DMS53 treated with DMSO at 0.1 percent for 48 hours (cell line): ENCODE measurements at regions not wholly inside any gene's neighbourhood (a gene's known extent, or its start where the extent isn't known, plus 50 kb on each side); places are given as distances from the start of the nearest gene placed in this dataset.
"Not testable (repeated sequence)": the region's sequence is repeated elsewhere in the genome, so short reads cannot be mapped to it uniquely, and the experiment has no call there.

Experiments
- DNase-seq: peaks from one replicate; lab custom pipeline; 2025; ENCODE audit not compliant: unreplicated experiment; lab: John Stamatoyannopoulos, UW

DNA sequence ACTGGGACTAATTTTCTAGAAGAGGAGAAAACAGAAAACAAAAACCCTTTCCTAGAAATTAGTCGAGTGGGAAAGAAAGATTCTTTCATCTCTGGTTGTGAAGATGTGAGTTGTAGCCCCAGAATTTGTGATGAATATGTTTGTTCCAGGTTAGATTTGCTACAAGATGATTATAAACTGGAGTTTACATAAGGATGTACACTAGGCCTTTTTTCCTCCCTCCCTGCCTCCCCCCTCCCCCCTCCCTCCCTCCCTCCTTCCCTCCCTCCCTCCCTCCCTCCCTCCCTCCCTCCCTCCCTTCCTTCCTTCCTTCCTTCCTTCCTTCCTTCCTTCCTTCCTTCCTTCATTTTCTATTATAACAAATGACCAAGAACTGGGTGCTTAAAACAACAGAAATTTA lies 1502.0 kb downstream of the SI start:
- DNase-seq: no peak

DNA sequence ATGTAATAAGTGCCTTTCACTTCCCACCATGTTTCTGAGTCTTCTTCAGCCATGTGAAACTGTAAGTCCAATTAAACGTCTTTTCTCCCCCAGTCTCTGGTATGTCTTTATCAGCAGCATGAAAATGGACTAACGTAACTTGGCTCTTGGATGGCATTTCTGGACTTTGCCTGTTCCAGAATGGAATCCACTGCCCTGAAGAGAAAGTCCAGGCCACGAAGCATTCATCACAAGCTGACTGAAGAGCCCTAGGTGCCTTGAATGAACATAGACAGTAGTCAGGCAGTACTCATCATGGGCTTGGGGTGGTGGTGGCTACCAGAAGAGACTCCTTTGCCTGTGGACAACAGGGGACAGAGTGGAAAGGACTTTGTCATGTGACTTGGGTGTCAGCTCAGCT lies 1505.0 kb downstream of the SI start:
- DNase-seq: no peak

DNA sequence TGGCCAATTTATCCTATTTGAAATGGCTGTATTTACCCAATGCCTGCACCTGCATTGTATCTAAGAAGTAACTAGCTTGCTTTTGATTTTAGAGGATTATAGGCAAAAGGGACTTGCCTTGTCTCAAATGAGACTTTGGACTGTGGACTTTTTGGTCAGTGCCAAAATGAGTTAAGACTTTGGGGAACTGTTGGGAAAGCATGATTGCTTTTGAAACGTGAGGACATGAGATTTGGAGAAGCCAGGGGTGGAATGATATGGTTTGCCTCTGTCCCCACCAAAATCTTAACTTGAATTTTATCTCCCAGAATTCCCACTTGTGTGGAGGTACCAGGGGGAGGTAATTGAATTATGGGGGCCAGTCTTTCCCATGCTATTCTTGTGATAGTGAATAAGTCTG lies 1505.4 kb downstream of the SI start:
- DNase-seq: no peak

DNA sequence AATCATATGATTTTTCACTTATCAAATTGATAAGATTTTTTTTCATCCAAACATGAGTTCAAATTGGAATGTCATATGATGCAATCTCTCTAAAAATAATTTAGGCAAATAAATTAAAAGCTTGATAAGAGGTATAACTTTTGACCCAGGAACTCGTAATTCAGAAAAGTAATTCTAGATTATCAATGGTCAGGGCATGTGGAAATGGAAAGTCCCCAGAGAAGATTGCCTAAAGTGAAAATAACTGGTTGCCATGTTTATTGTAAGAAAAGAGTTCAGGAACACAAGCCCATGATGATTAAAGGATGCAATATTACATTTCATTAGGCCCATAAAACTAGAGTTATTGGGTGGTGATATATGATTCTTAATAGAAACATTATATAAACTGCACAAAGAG lies 1514.8 kb downstream of the SI start:
- no peak for DNase-seq

DNA sequence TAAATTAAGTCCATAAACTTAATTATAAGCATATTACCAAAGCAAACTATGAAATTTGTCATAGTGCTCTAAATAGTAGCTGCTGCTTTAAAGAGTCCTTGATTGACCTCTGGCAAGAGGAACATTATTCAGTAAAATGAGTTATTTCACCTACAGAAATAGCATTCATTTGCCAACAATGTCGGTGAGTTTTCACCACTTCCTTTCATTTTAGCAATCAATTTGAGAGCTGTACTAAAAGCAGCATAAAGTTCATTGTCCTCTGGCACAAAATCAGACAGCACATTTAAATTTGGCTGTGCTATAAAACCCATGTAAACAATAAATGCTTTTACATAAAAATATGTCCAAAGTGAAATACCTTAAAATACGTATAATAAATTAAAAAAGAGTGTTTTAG lies 1515.7 kb downstream of the SI start:
- DNase-seq: no peak

DNA sequence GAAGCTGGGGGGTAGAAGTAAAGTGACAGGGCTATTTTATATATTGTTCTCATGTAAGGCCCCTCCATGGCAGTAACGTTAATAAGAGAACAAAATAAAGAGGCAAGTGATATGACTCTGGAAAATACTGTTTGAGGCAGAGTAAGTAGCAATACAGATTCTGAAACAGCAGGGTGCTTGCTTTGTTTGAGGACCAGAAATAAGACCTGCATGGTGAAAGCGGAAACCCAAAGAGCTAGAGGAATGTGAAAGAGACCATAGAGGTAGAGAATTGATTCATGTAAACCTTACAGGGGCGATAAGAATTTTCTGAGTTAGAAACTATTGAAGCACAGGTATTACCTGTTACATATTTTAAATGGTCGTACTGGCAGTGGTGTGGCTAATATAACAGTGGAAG lies 1517.1 kb downstream of the SI start:
- DNase-seq: no peak

DNA sequence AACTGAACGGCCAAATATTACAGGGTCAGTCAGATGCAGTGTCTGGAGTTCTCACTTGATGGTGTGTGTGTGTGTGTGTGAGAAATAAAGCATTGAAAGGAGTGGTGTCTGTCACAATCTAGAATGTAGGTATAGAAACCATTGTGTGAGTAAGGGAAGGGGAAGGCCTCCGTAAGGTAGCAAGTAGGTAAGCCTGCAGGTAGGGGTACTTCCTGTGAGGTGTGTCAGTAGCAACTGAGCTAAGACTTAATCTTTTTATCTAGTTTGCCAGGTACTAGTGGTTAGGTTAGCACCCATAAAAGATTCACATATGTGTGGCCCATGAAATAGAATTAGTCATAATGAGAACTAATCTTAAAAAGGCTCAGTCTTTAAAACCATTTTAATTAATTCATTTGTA lies 1517.8 kb downstream of the SI start:
- DNase-seq: no peak

DNA sequence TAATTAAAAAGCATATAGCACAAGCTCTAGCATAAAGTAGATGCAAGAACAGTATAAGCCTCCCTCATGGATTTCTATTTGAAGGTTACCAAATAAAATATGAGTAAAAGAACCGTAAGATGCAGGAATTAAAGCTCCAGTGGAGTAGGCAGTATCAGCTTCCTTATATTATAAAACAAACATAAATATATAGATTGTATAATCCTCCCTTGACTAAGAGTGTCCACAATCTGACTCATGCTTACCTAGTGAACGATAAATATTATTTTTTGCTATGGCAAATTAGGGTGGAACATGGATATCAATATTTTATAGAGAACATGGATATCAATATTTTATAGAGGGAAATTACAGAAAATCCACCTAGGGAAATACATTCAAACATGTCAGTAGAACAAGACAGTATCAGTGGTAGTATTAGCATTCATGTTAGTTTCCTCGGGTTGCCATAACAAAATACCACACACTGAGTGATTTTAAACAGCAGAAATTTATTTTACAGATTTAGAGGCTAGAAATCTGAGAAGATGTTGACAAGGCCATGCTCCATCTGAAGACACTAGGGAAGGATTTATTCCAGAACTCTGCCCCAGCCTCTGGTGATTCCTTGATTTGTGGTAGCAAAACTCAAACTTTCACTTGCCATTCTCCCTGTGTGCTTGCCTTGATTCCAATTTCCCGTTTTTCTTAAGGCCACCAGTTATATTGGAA lies 1521.3 kb downstream of the SI start:
- DNase-seq: no peak

DNA sequence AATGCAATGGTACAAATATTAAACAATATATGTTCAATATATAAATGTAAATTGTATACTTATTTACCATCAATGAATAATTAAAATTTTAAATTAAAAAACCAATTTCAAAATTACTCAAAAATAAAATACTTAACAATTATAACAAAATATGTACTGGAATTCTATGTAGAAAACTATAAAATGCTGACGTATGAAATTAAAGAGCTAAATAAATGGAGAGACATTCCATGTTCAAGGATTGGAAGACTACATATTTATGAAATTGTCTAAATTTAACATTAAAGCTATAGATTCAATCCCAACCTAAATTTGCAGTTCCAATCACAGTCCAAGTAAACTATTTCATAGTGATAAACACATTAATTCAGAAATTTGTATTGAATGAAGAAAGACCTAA lies 1522.4 kb downstream of the SI start:
- DNase-seq: no peak

DNA sequence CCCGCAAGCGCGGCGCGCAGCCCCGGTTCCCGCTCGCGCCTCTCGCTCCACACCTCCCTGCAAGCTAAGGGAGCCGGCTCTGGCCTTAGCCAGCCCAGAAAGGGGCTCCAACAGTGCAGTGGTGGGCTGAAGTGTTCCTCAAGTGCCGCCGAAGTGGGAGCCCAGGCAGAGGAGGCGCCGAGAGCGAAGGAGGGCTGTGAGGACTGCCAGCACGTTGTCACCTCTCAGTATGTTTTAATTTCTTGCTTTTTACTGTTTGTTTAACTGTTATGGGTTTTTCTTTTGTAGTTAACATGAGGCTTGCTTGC lies 1525.7 kb downstream of the SI start:
- no peak for DNase-seq

DNA sequence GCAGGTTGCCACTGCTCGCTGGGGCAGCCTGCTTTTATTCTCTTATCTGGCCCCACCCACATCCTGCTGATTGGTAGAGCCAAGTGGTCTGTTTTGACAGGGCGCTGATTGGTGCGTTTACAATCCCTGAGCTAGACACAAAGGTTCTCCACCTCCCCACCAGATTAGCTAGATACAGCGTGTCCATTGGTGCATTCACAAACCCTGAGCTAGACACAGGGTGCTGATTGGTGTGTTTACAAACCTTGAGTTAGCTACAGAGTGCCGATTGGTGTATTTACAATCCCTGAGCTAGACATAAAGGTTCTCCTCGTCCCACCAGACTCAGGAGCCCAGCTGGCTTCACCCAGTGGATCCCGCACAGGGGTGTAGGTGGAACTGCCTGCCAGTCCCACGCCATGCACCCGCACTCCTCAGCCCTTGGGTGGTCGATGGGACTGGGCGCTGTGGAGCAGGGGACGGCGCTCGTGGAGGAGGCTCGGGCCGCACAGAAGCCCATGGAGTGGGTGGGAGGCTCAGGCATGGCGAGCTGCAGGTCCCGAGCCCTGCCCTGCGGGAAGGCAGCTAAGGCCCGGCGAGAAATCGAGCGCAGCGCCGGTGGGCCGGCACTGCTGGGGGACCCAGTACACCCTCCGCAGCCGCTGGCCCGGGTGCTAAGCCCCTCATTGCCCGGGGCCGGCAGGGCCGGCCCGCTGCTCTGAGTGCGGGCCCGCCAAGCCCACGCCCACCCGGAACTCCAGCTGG lies 1526.2 kb downstream of the SI start:
- not testable (repeated sequence) for DNase-seq

DNA sequence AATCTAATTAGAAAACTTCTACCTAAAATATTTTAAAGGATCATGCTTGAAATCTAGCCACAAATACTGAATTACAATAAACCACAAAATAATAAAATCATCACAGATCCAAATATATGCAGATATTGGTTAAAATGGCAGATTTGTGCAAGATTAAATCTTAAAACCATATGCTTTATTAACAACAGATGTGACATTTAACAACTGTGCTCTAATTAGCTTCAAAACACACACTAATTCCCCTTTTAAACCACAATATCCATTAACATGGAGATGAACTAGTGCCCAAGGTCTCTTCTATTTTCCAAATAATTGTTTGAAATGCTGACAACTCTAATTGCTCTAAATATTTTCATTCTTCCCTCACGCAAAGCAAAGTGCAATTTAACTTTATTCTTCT lies 1530.3 kb downstream of the SI start:
- DNase-seq: no peak

DNA sequence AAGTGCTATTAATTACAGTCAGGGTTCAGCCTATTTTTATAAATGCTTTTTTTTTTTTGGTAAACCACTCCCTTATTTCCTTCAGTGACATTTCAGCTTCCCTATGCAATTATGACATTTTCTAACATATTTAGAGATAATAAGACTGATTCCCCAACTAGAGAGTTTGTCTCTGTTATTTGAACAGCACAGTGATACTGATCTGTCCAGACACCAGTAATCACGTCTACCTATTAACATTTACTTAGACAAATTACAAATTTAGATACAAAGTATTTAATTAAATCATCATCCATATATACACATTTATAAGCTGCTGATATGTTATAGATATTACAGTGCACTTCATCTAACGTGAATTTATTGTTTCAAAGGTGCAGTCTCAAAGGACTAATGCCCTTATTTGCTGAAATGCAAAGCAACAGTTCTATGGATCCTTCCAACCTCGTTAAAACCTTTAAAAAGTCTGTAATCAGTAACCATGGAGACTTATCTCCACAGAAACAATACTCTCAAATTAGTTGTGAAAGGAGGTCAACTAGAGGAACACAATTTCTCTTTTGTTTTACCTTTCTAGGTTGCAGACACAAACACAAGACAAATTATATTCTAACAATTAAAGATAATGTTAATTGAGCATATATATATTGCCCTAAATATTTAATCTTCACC lies 1531.1 kb downstream of the SI start:
- no peak for DNase-seq

DNA sequence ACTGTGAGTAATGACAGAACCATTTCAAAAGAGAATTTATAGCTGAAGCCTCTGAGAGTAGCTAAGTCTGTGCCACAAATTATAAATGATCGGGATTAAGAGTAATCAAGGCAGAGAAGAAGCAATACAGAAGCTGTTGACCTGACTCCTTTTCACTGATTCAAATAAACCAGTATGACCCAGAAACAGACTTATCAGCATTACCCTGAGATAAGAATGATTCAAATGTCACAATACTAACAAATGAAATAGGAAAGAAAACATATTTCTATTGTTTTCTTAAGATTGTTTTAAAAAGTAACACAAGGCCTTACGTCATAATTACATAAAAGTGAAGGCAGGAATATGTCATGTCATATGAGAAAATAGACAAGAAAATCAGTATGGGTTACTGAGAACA lies 1534.6 kb downstream of the SI start:
- DNase-seq: no peak

DNA sequence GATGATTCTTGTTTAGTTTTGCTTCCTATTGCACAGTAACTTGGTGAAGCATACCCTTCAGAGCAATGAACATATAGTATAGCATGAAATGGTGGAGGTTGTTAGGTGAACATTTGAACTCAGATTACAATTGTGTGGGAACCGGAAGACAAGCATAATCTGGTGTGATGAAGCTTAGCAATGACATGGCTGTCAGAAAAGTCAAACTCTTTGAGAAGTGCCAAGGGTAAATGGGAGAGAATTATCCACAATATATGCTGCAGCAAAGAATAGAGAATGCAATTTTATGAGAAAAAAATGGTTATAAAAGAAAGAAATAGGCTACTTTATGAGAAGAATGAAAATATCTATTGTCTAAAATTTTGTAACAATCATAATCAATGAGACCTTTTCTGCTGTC lies 1536.7 kb downstream of the SI start:
- DNase-seq: no peak

DNA sequence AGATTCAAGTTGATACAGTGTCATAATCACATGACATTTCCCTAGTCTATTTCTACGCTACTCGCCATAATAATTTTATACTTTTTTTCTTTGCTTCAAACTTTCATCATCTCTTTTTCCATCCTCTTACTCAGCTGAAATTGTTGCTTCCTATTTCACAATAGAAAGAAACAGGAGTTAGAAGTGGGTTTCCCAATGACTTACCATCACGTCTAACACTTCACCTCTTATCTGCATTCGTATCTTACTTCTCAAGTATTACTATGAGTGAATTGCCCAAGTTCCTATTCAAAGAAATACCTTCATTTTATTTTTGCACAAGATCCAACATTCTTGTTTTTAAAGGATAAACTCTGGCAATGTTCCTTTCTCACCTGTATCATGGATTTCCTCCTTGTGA lies 1539.9 kb downstream of the SI start:
- no peak for DNase-seq

DNA sequence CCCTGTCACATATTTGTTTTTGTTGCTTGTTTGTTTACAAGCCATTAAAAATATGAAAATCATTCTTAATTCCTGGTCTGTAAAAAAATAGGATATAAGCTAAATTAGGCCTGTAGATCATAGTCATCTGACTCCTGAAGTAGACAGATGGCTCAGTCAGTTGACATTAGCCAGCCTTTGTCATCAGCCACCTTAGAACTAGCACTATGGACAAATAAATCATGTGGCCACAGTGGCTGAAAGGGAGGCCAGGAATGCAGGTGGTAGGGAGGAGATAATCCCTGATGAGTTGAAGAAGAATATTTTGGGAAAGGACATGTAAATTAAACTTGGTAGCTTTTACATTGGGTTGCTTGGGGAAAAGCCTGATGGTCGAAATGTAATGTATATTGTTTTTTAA lies 1544.9 kb downstream of the SI start:
- DNase-seq: no peak

DNA sequence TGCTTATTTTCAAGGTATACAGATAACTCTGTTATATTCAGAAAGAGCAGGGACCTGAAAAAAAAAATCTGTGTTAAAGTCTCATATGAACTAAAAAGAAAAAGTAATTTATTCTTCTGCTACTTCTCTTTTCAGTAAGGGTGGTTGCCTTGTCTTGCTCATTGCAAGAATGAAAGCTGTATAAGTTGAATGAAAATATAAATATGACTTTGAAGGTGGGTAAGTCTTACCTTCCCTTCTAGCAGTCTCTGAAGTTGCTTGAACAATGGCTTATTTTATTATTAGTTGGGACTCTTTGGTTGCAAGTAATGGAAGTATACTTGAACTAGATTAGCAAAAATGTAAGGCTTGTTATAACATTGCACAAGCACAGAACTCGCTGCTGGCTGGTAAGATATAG lies 1554.9 kb downstream of the SI start:
- DNase-seq: no peak

DNA sequence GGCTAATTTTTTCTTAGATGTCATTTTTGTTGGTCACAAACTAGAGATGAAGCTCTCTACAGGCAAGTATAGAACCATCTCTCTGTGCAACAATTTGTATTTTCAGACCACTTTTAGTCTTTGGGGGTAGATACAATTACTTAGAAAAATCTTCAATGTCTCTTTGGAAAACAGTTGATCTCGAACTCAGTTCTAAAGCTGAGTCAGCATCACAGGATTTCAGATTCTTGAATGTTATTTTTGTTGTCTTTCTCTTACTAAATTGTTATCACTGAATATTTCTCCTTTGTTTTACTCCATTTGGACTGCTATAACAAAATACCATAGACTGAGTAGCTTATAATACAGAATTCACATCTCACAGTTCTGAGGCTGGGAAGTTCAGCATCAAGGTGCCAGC lies 1557.0 kb downstream of the SI start:
- DNase-seq: no peak

DNA sequence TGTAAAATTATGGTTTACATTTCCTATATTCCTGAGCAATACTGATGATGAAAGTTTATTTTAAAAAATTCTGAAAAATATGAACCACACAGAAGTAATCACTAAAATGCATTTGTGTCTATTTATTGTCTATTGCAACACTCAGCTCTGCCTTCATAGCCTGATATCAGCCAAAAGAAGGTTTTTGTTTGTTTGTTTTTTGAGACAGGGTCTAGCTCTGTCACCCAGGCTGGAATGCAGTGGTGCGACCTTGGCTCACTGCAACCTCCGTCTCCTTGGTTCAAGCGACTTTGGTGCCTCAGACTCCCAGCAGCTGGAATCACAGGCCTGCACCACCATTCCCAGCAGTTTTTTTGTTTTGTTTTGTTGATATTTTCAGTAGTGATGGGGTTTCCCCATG lies 1560.2 kb downstream of the SI start:
- DNase-seq: no peak

DNA sequence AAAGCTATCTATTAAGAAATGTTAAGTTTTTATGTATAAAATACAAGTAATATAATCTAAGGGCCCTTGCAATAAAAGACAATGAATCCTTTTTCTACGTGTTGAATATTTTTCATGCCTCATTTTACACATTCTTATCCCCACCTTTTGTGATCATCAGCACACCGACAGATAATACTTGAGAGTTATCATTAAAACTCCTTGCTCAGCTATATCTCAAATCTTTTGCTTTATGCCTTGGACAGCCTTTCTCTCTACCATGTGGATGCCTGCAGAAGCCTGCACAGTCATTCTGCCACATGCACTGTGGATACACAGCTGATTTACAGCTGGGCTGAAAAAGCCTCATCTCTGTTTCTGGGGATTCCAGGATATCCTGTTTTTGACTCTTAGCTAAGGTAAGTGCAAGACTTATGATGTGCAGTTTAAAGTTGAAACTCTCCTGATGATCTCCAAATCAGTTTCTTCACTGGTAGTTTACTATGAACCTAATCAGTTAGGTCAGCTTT lies 1565.1 kb downstream of the SI start:
- DNase-seq: no peak

DNA sequence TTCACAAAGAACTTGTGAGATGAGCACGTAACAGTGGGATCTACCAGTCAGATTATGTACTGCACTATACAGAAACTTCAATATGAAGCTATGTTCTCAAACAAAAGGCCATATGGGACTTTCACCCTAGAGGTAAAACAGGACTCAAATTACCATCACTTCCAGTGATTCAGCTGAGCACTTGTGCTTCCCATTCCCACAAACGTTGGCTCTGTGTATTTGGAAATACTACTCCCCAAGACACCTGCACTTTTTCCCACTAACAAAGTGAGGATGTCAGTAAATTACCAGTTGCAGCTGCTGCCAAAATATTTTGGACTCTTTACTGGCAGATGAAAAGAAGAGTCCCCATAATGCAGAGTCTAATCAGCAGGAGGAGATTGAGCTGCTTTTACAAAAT lies 1570.1 kb downstream of the SI start:
- DNase-seq: no peak
